Activated CD4-positive, alpha-beta memory T cell treated with anti-CD3 and anti-CD28 coated beads for 36 hours (primary cell): ENCODE measurements at regions not wholly inside any gene's neighbourhood (a gene's known extent, or its start where the extent isn't known, plus 50 kb on each side); places are given as distances from the start of the nearest gene placed in this dataset.
"Not testable (repeated sequence)": the region's sequence is repeated elsewhere in the genome, so short reads cannot be mapped to it uniquely, and the experiment has no call there.

ENCODE experiments used
- CTCF ChIA-PET: fragments of 350-600 bp; sonication (Branson Sonifier 250); formaldehyde crosslinking; loops from one replicate; lab custom pipeline; 2021; ENCODE audit warnings: antibody characterized with exemption, inconsistent platforms; lab: Charles Lee
- POLR2A ChIA-PET: fragments of 350-600 bp; sonication (Branson Sonifier 250); formaldehyde crosslinking; loops from one replicate; lab custom pipeline; 2021; ENCODE audit warnings: antibody characterized with exemption; lab: Charles Lee
- DNase-seq: peaks from one replicate; pipeline ENCODE4 v3.0.0-alpha.2; 2020
- H3K27ac Mint-ChIP-seq: one replicate; pipeline ENCODE4 v1.8.0; 2021; ENCODE audit warnings: mixed read lengths
- H3K27me3 Mint-ChIP-seq: one replicate; pipeline ENCODE4 v1.8.0; 2021; ENCODE audit warnings: mixed read lengths
- H3K36me3 Mint-ChIP-seq: one replicate; pipeline ENCODE4 v1.8.0; 2021; ENCODE audit warnings: mixed read lengths
- H3K4me1 Mint-ChIP-seq: one replicate; pipeline ENCODE4 v1.8.0; 2021; ENCODE audit warnings: low read depth, mixed read lengths
- H3K4me3 Mint-ChIP-seq: one replicate; pipeline ENCODE4 v1.8.0; 2021; ENCODE audit warnings: mild to moderate bottlenecking, mixed read lengths
- H3K9me3 Mint-ChIP-seq: one replicate; pipeline ENCODE4 v1.8.0; 2021; ENCODE audit warnings: mixed read lengths
- intact Hi-C: fragments of 100-400 bp; cut with micrococcal nuclease; formaldehyde crosslinking; loops from one replicate; pipeline ENCODE4 v1.15.1; 2023

DNA sequence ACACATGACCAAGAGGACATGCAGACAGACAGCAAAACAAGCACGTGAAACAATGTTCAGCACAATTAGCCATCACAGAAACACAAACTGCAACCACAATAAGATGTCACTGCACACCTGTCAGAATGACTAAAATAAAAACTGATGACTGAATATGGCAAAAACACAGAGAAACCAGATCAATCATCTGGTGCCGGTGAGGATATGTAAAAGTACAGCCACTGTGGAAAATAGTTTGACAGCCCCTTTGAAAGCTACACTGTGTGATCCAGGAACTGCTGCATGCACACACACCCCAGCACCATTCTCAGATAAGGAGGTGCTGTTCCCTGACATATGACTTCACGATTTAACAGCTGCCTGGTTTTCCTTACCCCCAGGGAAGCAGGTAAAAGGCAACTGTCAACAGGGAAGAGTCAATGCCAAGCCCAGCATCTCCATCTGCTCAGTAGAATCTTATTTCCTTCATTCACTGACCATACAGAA, 238.1 kb upstream of the HSFY2 start:
- Mint-ChIP-seq H3K4me3 (no peak overlapping the region), H3K27ac (no peak overlapping the region), H3K27me3 (no peaks in the 10 kb centered on the region), H3K36me3 (no peaks in the 10 kb centered on the region), H3K9me3 (no peaks in the 10 kb centered on the region), H3K4me1 (peaks cover 9% of the 10 kb centered on the region)
- DNase-seq = peak; percentile 9
- intact Hi-C loops = loop anchor here (2.0 kb wide), 1 partner anchor 119 kb away; no protein-coding TSS in a partner anchor
- ChIA-PET POLR2A (no interaction called here), CTCF (no interaction called here)

DNA sequence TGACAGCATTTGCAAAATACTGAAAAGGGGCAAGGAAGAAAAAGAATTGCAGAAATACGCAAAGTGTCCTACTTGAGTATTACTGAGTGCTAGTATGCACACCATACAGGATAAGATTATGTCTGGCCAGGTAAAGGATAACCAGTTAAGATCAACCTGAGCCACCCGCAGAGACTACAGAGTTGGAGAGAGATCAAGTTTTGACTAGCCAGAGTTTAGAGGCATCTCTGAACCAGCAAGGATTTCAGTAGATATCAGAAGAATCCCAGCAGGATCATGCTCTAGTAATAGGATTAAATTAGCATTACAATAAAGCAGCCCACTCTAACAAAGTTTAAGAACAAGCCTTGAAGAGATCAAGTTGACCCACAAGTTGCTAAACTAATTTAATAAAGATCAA, 232.7 kb upstream of the HSFY2 start:
- Mint-ChIP-seq H3K27me3 (no peaks in the 10 kb centered on the region), H3K36me3 (no peaks in the 10 kb centered on the region), H3K4me3 (no peak overlapping the region), H3K27ac (no peak overlapping the region), H3K9me3 (no peaks in the 10 kb centered on the region), H3K4me1 (peaks cover 1% of the 10 kb centered on the region)
- intact Hi-C loops = no loop called here
- CTCF ChIA-PET = no interaction called here
- DNase-seq = no peak
- POLR2A ChIA-PET = no interaction called here

DNA sequence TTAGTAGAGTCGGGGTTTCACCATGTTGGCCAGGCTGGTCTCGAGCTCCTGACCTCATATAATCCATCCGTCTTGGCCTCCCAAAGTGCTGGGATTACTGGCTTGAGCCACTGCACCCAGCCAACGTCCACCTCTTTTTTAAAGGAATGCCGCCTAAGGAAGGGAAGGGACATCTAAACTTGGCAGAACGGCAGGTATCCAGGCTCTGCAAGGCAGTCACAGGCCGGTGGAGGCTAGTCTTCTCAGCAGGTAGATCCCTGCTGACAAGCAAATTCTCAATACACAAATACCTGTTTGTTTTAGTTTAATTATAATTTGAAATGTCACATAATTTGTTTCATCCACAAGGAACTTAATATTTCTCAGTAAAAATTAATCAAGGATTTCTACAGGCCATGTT, 232.0 kb upstream of the HSFY2 start:
- POLR2A ChIA-PET = no interaction called here
- DNase-seq = no peak
- H3K27ac Mint-ChIP-seq = no peak overlapping the region
- no peaks in the 10 kb centered on the region for H3K36me3 Mint-ChIP-seq
- no peaks in the 10 kb centered on the region for H3K9me3 Mint-ChIP-seq
- H3K27me3 Mint-ChIP-seq = no peaks in the 10 kb centered on the region
- CTCF ChIA-PET = no interaction called here
- no peak overlapping the region for H3K4me3 Mint-ChIP-seq
- H3K4me1 Mint-ChIP-seq = no peaks in the 10 kb centered on the region
- intact Hi-C loops = no loop called here

DNA sequence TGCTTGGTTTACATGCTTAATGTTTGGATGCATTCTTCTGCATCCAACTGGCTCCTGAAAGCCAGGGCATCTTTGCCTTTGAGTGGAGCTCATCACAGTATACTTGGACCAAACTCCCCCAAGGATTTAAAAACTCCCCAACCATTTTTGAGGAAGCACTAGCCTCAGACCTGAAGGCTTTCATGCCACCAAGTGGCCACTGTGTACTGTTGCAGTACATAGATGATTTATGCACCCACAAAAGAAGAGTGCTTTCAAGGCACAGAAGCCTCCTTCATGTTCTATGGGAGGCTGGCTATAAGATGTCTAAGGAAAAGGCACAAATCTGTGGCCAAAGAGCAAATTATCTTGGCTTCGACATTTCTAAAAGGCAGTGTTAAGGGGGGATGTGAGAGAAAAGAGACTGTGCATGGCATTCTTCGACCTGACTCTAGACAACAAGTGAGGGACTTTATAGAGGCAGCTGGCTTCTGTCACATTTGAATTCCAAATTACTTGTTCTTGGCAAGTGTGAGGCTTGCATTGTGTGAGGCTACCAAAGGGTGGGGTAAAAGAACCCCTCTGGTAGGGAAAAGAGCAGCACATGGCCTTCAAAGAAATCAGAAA, 224.2 kb upstream of the HSFY2 start:
- ChIA-PET POLR2A (no interaction called here), CTCF (no interaction called here)
- intact Hi-C loops = no loop called here
- no peaks in the 10 kb centered on the region for H3K36me3 Mint-ChIP-seq
- H3K27me3 Mint-ChIP-seq = no peaks in the 10 kb centered on the region
- H3K4me3 Mint-ChIP-seq = no peak overlapping the region
- no peaks in the 10 kb centered on the region for H3K9me3 Mint-ChIP-seq
- H3K27ac Mint-ChIP-seq = no peak overlapping the region
- H3K4me1 Mint-ChIP-seq = no peaks in the 10 kb centered on the region
- DNase-seq = no peak

DNA sequence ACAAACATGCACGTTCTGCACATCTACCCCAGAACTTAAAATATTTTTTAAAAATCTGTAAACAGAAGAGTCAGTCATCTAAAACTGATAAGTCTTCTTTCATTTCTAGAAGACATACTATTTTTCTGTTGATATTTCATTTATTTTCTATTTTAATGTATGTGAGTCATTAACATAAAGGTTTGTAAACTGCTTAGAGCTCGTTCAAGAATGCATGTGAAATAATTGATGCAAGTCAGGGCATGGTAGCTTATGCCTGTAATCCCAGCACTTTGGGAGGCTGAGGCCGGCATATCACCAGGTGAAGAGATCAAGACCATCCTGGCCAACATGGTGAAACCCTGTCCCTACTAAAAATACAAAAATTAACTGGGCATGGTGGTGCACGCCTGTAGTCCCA, 219.9 kb upstream of the HSFY2 start:
- Mint-ChIP-seq H3K27me3 (no peaks in the 10 kb centered on the region), H3K4me3 (no peak overlapping the region), H3K9me3 (no peaks in the 10 kb centered on the region), H3K4me1 (no peaks in the 10 kb centered on the region), H3K27ac (no peak overlapping the region), H3K36me3 (no peaks in the 10 kb centered on the region)
- POLR2A ChIA-PET = no interaction called here
- DNase-seq = no peak
- intact Hi-C loops = no loop called here
- CTCF ChIA-PET = no interaction called here

DNA sequence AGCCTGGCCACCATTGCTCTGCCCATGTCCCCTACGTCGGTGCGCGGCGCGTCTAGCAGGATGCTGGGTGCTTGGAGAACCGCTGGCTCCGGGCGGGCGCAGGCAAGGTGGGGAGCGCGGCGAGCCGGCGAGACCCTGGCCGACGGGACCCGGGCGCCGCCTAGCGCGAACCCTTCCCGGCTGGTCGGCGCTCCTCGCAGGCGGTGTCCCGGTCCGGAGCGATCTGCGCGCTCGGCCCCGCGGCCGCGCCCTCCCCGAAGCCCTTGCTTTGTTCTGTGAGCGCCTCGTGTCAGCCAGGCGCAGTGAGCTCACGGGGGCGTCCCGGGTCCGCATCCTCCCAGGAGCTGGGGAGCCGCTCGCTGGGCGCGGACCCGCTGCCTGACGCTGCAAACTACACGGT, 219.1 kb upstream of the HSFY2 start:
- H3K4me3 Mint-ChIP-seq, H3K4me1 Mint-ChIP-seq, H3K36me3 Mint-ChIP-seq, DNase-seq, CTCF ChIA-PET, H3K27me3 Mint-ChIP-seq, H3K27ac Mint-ChIP-seq, intact Hi-C loops, POLR2A ChIA-PET, H3K9me3 Mint-ChIP-seq: not testable (repeated sequence)

DNA sequence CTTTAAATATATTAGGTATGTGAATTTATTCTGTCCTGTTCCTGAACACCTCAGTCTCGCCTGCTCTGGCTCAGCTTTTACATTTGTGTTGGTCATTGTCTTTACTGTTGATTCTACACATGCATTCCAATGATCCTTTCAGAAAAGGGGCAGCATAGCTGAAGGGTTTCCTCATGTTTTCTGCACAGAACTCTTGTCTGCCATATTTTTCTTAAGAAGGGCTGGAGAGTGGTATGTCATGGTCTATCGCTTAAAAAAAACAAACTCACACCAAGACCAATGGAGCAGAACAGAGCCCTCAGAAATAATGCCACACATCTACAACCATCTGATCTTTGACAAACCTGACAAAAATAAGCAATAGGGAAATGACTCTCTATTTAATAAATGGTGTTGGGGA, 215.8 kb upstream of the HSFY2 start:
- H3K27me3 Mint-ChIP-seq = no peaks in the 10 kb centered on the region
- no peak overlapping the region for H3K4me3 Mint-ChIP-seq
- ChIA-PET POLR2A (no interaction called here), CTCF (no interaction called here)
- no peak overlapping the region for H3K27ac Mint-ChIP-seq
- no peak for DNase-seq
- intact Hi-C loops = no loop called here
- no peaks in the 10 kb centered on the region for H3K4me1 Mint-ChIP-seq
- no peaks in the 10 kb centered on the region for H3K36me3 Mint-ChIP-seq
- no peaks in the 10 kb centered on the region for H3K9me3 Mint-ChIP-seq

DNA sequence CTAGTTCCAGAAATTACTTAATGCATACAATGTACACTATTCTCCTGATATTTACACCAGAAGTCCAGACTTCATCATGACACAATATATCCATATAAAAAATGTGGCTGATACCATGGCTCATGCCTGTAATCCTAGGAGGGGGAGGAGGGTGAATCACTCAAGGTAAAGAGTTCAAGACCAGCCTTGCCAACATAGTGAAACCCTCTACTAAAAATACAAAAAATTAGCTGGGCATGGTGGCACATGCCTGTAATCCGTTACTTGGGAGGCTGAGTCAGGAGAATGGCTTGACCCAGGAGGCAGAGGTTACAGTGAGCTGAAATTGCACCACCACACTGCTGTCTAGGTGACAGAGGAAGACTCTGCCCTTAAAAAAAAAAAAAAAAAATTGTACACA, 192.5 kb upstream of the HSFY2 start:
- Mint-ChIP-seq H3K9me3 (peaks cover 15% of the 10 kb centered on the region), H3K4me3 (no peak overlapping the region), H3K4me1 (no peaks in the 10 kb centered on the region), H3K27ac (no peak overlapping the region), H3K27me3 (no peaks in the 10 kb centered on the region), H3K36me3 (no peaks in the 10 kb centered on the region)
- ChIA-PET POLR2A (no interaction called here), CTCF (interaction anchor here (0.6 kb wide), 1 partner anchor 40 kb away, joined by 4 read pairs; no protein-coding TSS in a partner anchor)
- intact Hi-C loops = no loop called here
- no peak for DNase-seq

DNA sequence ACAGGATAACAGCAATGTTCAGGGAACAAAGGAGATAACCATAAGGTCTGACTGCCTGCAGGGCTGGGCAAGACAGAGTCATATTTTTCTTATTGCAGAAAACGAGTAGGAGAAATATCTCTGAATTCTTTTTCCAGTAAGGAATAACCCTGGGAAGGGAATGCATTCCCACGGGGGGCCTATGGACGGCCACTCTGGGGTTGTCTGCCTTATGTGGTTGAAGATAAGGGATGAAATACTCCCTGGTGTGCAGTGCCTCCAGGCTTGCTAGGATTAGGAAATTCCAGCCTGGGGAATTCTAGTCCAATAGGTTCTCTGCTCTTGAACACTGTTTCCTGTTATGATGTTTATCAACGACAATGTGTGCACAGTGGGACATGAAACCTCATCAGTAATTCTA, 185.3 kb upstream of the HSFY2 start:
- Mint-ChIP-seq H3K27me3 (no peaks in the 10 kb centered on the region), H3K4me1 (no peaks in the 10 kb centered on the region), H3K27ac (no peak overlapping the region), H3K4me3 (no peak overlapping the region), H3K36me3 (no peaks in the 10 kb centered on the region), H3K9me3 (peaks cover 12% of the 10 kb centered on the region)
- intact Hi-C loops = no loop called here
- ChIA-PET CTCF (no interaction called here), POLR2A (no interaction called here)
- DNase-seq = no peak

DNA sequence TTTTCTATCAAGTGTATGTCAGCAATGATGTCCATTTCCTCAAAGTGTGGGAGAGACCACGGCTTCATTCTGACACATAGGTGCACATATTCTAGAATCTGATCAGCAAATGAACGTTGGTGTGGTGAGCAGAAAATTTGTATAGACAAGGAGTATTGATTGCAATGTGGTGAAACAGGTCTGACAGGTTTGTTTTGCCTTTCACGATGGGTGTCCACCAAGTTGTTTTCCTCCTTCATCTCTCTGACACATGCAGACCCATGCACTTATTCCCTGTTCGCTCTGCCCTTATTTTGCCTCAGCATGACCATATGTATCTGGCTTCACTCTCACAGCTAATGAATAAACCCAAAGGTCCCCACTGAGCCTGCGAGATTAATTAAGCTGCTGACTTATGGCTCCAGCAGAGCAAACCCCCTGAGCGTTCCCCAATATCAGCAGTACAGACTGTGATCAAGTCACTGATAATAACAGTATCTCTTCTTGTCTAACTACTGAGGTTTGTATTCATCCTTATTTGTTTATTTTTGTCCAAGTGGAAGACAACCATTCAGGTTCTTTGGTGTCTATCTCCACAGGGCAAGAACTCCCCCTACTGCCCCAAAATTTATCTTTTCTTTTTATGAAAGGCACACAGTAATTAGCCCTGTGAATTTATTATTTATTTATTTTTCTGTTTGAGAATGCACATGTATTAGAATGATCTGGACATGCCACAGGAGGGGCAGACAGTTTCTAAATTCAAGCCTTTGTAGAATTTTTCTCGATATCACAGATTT, 178.3 kb upstream of the HSFY2 start:
- Mint-ChIP-seq H3K9me3 (peaks cover 25% of the 10 kb centered on the region), H3K36me3 (peaks cover 8% of the 10 kb centered on the region), H3K27ac (no peak overlapping the region), H3K4me1 (no peaks in the 10 kb centered on the region), H3K4me3 (no peak overlapping the region), H3K27me3 (no peaks in the 10 kb centered on the region)
- intact Hi-C loops = no loop called here
- ChIA-PET POLR2A (no interaction called here), CTCF (no interaction called here)
- no peak for DNase-seq

DNA sequence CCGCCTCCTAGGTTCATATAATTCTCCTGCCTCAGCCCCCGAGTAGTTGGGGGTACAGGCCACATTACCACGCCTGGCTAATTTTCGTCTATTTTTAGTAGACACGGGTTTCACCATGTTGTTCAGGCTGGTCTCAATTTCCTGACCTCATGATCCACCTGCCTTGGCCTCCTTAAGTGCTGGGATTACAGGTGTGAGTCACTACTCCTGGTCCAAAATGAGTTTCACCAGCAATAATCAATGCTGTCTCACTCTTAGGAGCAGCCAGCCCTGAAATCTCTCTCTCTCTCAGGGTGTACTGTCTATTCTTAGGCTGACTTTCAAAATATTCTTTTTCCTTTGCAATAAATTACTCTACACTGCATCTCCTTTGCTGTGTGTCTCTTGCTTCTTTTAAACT, 177.5 kb upstream of the HSFY2 start:
- DNase-seq = no peak
- Mint-ChIP-seq H3K27ac (no peak overlapping the region), H3K27me3 (no peaks in the 10 kb centered on the region), H3K4me1 (no peaks in the 10 kb centered on the region), H3K36me3 (peaks cover 8% of the 10 kb centered on the region), H3K4me3 (no peak overlapping the region), H3K9me3 (peaks cover 29% of the 10 kb centered on the region)
- CTCF ChIA-PET = no interaction called here
- POLR2A ChIA-PET = no interaction called here
- intact Hi-C loops = no loop called here

DNA sequence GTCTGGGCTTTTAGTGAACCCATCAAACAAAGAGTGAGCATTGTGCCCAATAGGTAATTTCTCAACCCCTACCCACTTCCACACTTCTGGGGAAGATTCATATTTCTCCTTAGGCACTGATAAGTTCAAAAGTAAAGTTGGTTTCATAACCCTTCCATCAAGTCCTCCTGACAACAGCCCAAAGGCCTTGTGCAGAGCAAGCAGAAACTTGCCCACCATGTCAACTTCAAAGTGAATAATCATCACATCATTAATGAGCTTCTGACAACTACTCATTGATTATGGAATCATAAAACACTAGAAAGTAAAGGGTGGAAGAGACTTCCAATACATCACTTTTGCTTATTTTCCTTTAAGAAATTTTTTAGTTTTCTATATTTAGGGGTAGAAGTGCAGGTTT, 163.3 kb upstream of the HSFY2 start:
- Mint-ChIP-seq H3K36me3 (no peaks in the 10 kb centered on the region), H3K27me3 (no peaks in the 10 kb centered on the region), H3K27ac (no peak overlapping the region), H3K4me1 (no peaks in the 10 kb centered on the region), H3K9me3 (no peaks in the 10 kb centered on the region), H3K4me3 (no peak overlapping the region)
- DNase-seq = no peak
- ChIA-PET POLR2A (no interaction called here), CTCF (no interaction called here)
- intact Hi-C loops = no loop called here

DNA sequence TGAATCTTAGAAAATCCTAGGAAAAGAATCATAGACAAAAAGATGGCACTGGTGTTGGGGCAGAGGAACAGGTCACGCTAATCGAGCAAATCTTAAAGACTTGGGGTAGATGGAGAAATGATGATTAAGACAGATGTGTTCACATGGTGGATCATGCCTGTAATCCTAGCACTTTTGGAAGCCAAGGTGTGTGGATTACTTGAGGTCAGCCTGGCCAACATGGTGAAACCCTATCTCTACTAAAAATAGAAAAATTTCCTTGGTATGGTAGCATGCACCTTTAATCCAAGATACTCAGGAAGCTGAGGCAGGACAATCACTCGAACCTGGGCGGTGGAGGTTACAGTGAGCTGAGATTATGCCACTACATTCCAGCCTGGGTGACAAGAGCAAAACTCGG, 145.7 kb upstream of the HSFY2 start:
- Mint-ChIP-seq H3K27me3 (no peaks in the 10 kb centered on the region), H3K9me3 (no peaks in the 10 kb centered on the region), H3K4me1 (no peaks in the 10 kb centered on the region), H3K4me3 (no peak overlapping the region), H3K36me3 (no peaks in the 10 kb centered on the region), H3K27ac (no peak overlapping the region)
- ChIA-PET CTCF (no interaction called here), POLR2A (no interaction called here)
- no peak for DNase-seq
- intact Hi-C loops = no loop called here
